H9 (cell line): ENCODE measurements at regions not wholly inside any gene's neighbourhood (a gene's known extent, or its start where the extent isn't known, plus 50 kb on each side); places are given as distances from the start of the nearest gene placed in this dataset.

Experiments used
- DNase-seq: peaks from one replicate; pipeline ENCODE4 v3.0.0-alpha.2; 2017
- H2AFZ ChIP-seq: one replicate; pipeline ENCODE4 v1.6.1; 2013; ENCODE audit warnings: mild to moderate bottlenecking, low read length, control low read depth, moderate library complexity
- H2AK5ac ChIP-seq: 2 replicates; pipeline ENCODE4 v1.6.1; 2013; ENCODE audit warnings: low read length, control low read depth, mixed read lengths; ENCODE audit not compliant: insufficient read length
- H2BK120ac ChIP-seq: one replicate; pipeline ENCODE4 v1.6.1; 2013; ENCODE audit warnings: low read depth, mild to moderate bottlenecking, low read length, control low read depth, inconsistent platforms; ENCODE audit not compliant: poor library complexity, severe bottlenecking
- H2BK12ac ChIP-seq: 2 replicates; pipeline ENCODE4 v1.6.1; 2013; ENCODE audit warnings: low read length, control low read depth, mixed read lengths, low read depth; ENCODE audit not compliant: insufficient read length
- H2BK15ac ChIP-seq: 2 replicates; pipeline ENCODE4 v1.6.1; 2013; ENCODE audit warnings: low read depth, low read length, control low read depth
- H2BK20ac ChIP-seq: one replicate; pipeline ENCODE4 v1.6.1; 2013; ENCODE audit warnings: low read depth, mild to moderate bottlenecking, low read length, control low read depth, inconsistent platforms; ENCODE audit not compliant: poor library complexity, severe bottlenecking
- H2BK5ac ChIP-seq: 2 replicates; pipeline ENCODE4 v1.6.1; 2013; ENCODE audit warnings: low read length, control low read depth, mixed read lengths; ENCODE audit not compliant: insufficient read length
- H3K14ac ChIP-seq: 2 replicates; pipeline ENCODE4 v1.6.1; 2013; ENCODE audit warnings: low read length, control low read depth; ENCODE audit not compliant: insufficient read depth
- H3K18ac ChIP-seq: 2 replicates; pipeline ENCODE4 v1.6.1; 2013; ENCODE audit warnings: low read depth, mild to moderate bottlenecking, mixed read lengths, low read length, control low read depth; ENCODE audit not compliant: insufficient read length
- H3K23ac ChIP-seq: 2 replicates; pipeline ENCODE4 v1.6.1; 2013; ENCODE audit warnings: low read length, control low read depth, mixed read lengths, low read depth; ENCODE audit not compliant: insufficient read length
- H3K23me2 ChIP-seq: 2 replicates; pipeline ENCODE4 v1.6.1; 2013; ENCODE audit warnings: low read depth, mild to moderate bottlenecking, mixed read lengths, low read length, control low read depth; ENCODE audit not compliant: insufficient read length, poor library complexity, severe bottlenecking
- H3K27ac ChIP-seq: 2 replicates; pipeline ENCODE4 v1.5.1; 2013; ENCODE audit warnings: low read length, control low read depth, mixed read lengths, low read depth; ENCODE audit not compliant: insufficient read length
- H3K27me3 ChIP-seq: 2 replicates; pipeline ENCODE4 v1.6.1; 2013; ENCODE audit warnings: low read length, control low read depth, inconsistent platforms; ENCODE audit not compliant: insufficient read depth
- H3K4ac ChIP-seq: 2 replicates; pipeline ENCODE4 v1.6.1; 2013; ENCODE audit warnings: low read depth, mild to moderate bottlenecking, control low read depth, inconsistent platforms, low read length, moderate library complexity
- H3K4me1 ChIP-seq: 2 replicates; pipeline ENCODE4 v1.6.1; 2013; ENCODE audit warnings: low read length, control low read depth, inconsistent platforms; ENCODE audit not compliant: insufficient read depth
- H3K4me2 ChIP-seq: 2 replicates; pipeline ENCODE4 v1.6.1; 2013; ENCODE audit warnings: low read length, control low read depth, mixed read lengths; ENCODE audit not compliant: insufficient read length, insufficient read depth
- H3K56ac ChIP-seq: 2 replicates; pipeline ENCODE4 v1.6.1; 2013; ENCODE audit warnings: low read depth, mild to moderate bottlenecking, mixed read lengths, low read length, control low read depth; ENCODE audit not compliant: insufficient read length
- H3K79me1 ChIP-seq: 2 replicates; pipeline ENCODE4 v1.6.1; 2013; ENCODE audit warnings: low read depth, mild to moderate bottlenecking, moderate library complexity, low read length, control low read depth, inconsistent platforms; ENCODE audit not compliant: insufficient read depth, poor library complexity, severe bottlenecking
- H3K79me2 ChIP-seq: 2 replicates; pipeline ENCODE4 v1.6.1; 2013; ENCODE audit warnings: low read length, control low read depth, inconsistent platforms; ENCODE audit not compliant: insufficient read depth
- H3K9ac ChIP-seq: 2 replicates; pipeline ENCODE4 v1.6.1; 2013; ENCODE audit warnings: low read length, control low read depth, mixed read lengths; ENCODE audit not compliant: insufficient read length; ENCODE audit errors: extremely low read depth
- H3K9me3 ChIP-seq: one replicate; pipeline ENCODE4 v1.6.1; 2013; ENCODE audit warnings: low read depth, low read length, inconsistent platforms; ENCODE audit not compliant: control insufficient read depth
- H3T11ph ChIP-seq: one replicate; pipeline ENCODE4 v1.6.1; 2013; ENCODE audit warnings: mild to moderate bottlenecking, low read length, control low read depth, inconsistent platforms
- H4K20me1 ChIP-seq: one replicate; pipeline ENCODE4 v1.6.1; 2013; ENCODE audit not compliant: control insufficient read depth, insufficient read length, insufficient read depth
- H4K5ac ChIP-seq: 2 replicates; pipeline ENCODE4 v1.6.1; 2013; ENCODE audit warnings: low read depth, mild to moderate bottlenecking, mixed read lengths, low read length, control low read depth; ENCODE audit not compliant: insufficient read length
- H4K8ac ChIP-seq: replicated peaks from 2 replicates; pipeline ENCODE4 v1.6.1; 2013; ENCODE audit warnings: low read length, control low read depth, mixed read lengths, low read depth; ENCODE audit not compliant: insufficient read length
- H4K91ac ChIP-seq: 2 replicates; pipeline ENCODE4 v1.6.1; 2013; ENCODE audit warnings: low read depth, mild to moderate bottlenecking, moderate library complexity, mixed read lengths, low read length, control low read depth; ENCODE audit not compliant: insufficient read length
- H3K27ac Mint-ChIP-seq, 3 experiments: 2 replicates in 2 of 3; 3 replicates in 1 of 3; pipeline ENCODE4 v1.8.0; 2020 to 2021; ENCODE audit warnings: mixed read lengths in 3 of 3, mild to moderate bottlenecking in 1 of 3, moderate library complexity in 1 of 3
- H3K27me3 Mint-ChIP-seq: 2 replicates; pipeline ENCODE4 v1.8.0; 2021; ENCODE audit warnings: low read depth, mild to moderate bottlenecking, moderate library complexity, mixed read lengths
- H3K36me3 Mint-ChIP-seq, 3 experiments: 2 replicates in 2 of 3; 3 replicates in 1 of 3; pipeline ENCODE4 v1.8.0; 2020 to 2021; ENCODE audit warnings: low read depth in 3 of 3, mixed read lengths in 3 of 3; ENCODE audit not compliant: insufficient read depth in 1 of 3
- H3K4me1 Mint-ChIP-seq, 2 experiments: 2 replicates each; pipeline ENCODE4 v1.8.0; 2020; ENCODE audit warnings: mixed read lengths in 2 of 2
- H3K4me3 Mint-ChIP-seq, 2 experiments: 2 replicates in 1 of 2; 3 replicates in 1 of 2; pipeline ENCODE4 v1.8.0; 2020 to 2021; ENCODE audit warnings: mild to moderate bottlenecking in 2 of 2, mixed read lengths in 2 of 2, moderate library complexity in 1 of 2
- H3K9me3 Mint-ChIP-seq, 2 experiments: 2 replicates in 1 of 2; 3 replicates in 1 of 2; pipeline ENCODE4 v1.8.0; 2020; ENCODE audit warnings: mild to moderate bottlenecking in 2 of 2, mixed read lengths in 2 of 2, moderate library complexity in 1 of 2
- CTCF ChIP-seq: fragments of 200-600 bp; sonication (generic); conservative IDR thresholded peaks from 3 replicates; pipeline ENCODE4 v1.8.0; 2021; ENCODE audit warnings: antibody characterized with exemption, mild to moderate bottlenecking
- WGBS: extraction: QIAGEN DNeasy Blood & Tissue Kit; methylation state at CpG from one replicate; pipeline ENCODE4 v1.1.7; 2013; ENCODE audit warnings: missing lambda C conversion rate, low lambda C conversion rate, mixed read lengths; ENCODE audit not compliant: insufficient read length; ENCODE audit errors: extremely low coverage; 5-methylcytosine and 5-hydroxymethylcytosine counted together

- DNase-seq, result no peak
- no peak overlapping the region for H3T11ph ChIP-seq
- H3K4me1 ChIP-seq, result no peaks in the 10 kb centered on the region; the same call in 1 of the 2 replicates
- Mint-ChIP-seq H3K4me1 (peaks cover 0 to 3% of the 10 kb centered on the region in 2 experiments; a peak in 1 of 4 replicates), H3K4me3 (no peak overlapping the region), H3K27ac (no peak overlapping the region), H3K27me3 (no peaks in the 10 kb centered on the region; the same call in 1 of the 2 replicates), H3K36me3 (peaks cover 0 to 2% (median 0%) of the 10 kb centered on the region in 3 experiments; a peak in 6 of 7 replicates), H3K9me3 (peaks cover 11 to 18% of the 10 kb centered on the region in 2 experiments)
- H3K18ac ChIP-seq, result no peak overlapping the region
- no CpG with 5 or more reads among the region's 3 CpGs for WGBS
- H4K20me1 ChIP-seq, result no peaks in the 10 kb centered on the region
- no peak overlapping the region for H3K4me2 ChIP-seq
- H3K14ac ChIP-seq, result no peak overlapping the region
- no peak overlapping the region for H2BK15ac ChIP-seq
- no peaks in the 10 kb centered on the region for H3K27me3 ChIP-seq
- no peak overlapping the region for H3K4ac ChIP-seq
- no peaks in the 10 kb centered on the region for H3K23me2 ChIP-seq
- no peak overlapping the region for H2BK20ac ChIP-seq
- no peak overlapping the region for H3K56ac ChIP-seq
- no peak overlapping the region for H4K8ac ChIP-seq
- no peaks in the 10 kb centered on the region for H3K79me1 ChIP-seq
- H3K79me2 ChIP-seq, result no peaks in the 10 kb centered on the region
- TF ChIP-seq CTCF, result no peak
- H2BK12ac ChIP-seq, result no peak overlapping the region
- no peak overlapping the region for H3K23ac ChIP-seq
- no peak overlapping the region for H3K27ac ChIP-seq
- no peak overlapping the region for H4K5ac ChIP-seq
- no peak overlapping the region for H2BK120ac ChIP-seq
- H2AK5ac ChIP-seq, result no peak overlapping the region
- no peak overlapping the region for H4K91ac ChIP-seq
- peaks cover 7% of the 10 kb centered on the region for H3K9me3 ChIP-seq
- H3K9ac ChIP-seq, result no peak overlapping the region
- H2AFZ ChIP-seq, result no peak overlapping the region
- no peak overlapping the region for H2BK5ac ChIP-seq
These were observed 513.9 kb downstream of the ZNF516 start for GRCh38 chr18:75981102-75981501.
